VCaP (cell line): ENCODE measurements at regions not wholly inside any gene's neighbourhood (a gene's known extent, or its start where the extent isn't known, plus 50 kb on each side); places are given as distances from the start of the nearest gene placed in this dataset.

Source experiments
- H3K27ac ChIP-seq: fragments of 450-650 bp; 2 replicates; pipeline ENCODE4 v1.5.1; 2017
- CTCF ChIP-seq: fragments of 450-650 bp; conservative IDR thresholded peaks from 2 replicates; pipeline ENCODE4 v1.5.1; 2017; ENCODE audit warnings: mild to moderate bottlenecking, moderate library complexity

GRCh38 chr17:59466946-59467801 is 98.2 kb upstream of the DHX40 start:
- no peak overlapping the region for H3K27ac ChIP-seq
- TF ChIP-seq CTCF: no peak

- no peak overlapping the region for H3K27ac ChIP-seq
- no peak for TF ChIP-seq CTCF
Observed at GRCh38 chr17:59469786-59470485, 95.5 kb upstream of the DHX40 start.

- TF ChIP-seq CTCF: no peak
- no peak overlapping the region for H3K27ac ChIP-seq
Observed at GRCh38 chr17:59470624-59471297, 94.6 kb upstream of the DHX40 start.

GRCh38 chr17:59476413-59476812 is 89.0 kb upstream of the DHX40 start:
- H3K27ac ChIP-seq: no peak overlapping the region
- no peak for TF ChIP-seq CTCF

GRCh38 chr17:59479141-59479540 is 86.3 kb upstream of the DHX40 start:
- TF ChIP-seq CTCF: no peak
- no peak overlapping the region for H3K27ac ChIP-seq

GRCh38 chr17:59483860-59484259 is 81.5 kb upstream of the DHX40 start:
- TF ChIP-seq CTCF: no peak
- no peak overlapping the region for H3K27ac ChIP-seq

- no peak overlapping the region for H3K27ac ChIP-seq
- no peak for TF ChIP-seq CTCF
Observed at GRCh38 chr17:59485015-59485414, 80.4 kb upstream of the DHX40 start.
